Thyroid gland (tissue), 4 donors: ENCODE measurements at regions not wholly inside any gene's neighbourhood (a gene's known extent, or its start where the extent isn't known, plus 50 kb on each side); places are given as distances from the start of the nearest gene placed in this dataset.

Experiments used
- DNase-seq, 2 donors: peaks; one replicate each; pipeline ENCODE4 v3.0.0-alpha.2; 2019
- H3K27ac ChIP-seq, 3 donors: fragments of 200-600 bp; sonication (generic); 1 replicate in 2 of 3; 2 replicates in 1 of 3; pipeline ENCODE4 v1.5.1; 2016 to 2019; ENCODE audit warnings: mild to moderate bottlenecking in 1 of 3, moderate library complexity in 1 of 3
- H3K27me3 ChIP-seq: fragments of 200-600 bp; sonication (generic); one replicate; pipeline ENCODE4 v1.5.1; 2019
- H3K36me3 ChIP-seq, 2 donors: fragments of 200-600 bp; sonication (generic); one replicate each; pipeline ENCODE4 v1.5.1; 2016 to 2019
- H3K4me1 ChIP-seq, 2 donors: fragments of 200-600 bp; sonication (generic); one replicate each; pipeline ENCODE4 v1.5.1; 2017 to 2019
- H3K4me3 ChIP-seq, 3 donors: fragments of 200-600 bp; sonication (generic); replicated peaks in 1 of 3; 1 replicate in 2 of 3; 2 replicates in 1 of 3; pipeline ENCODE4 v1.5.1; 2016; ENCODE audit warnings: mild to moderate bottlenecking in 1 of 3
- H3K9me3 ChIP-seq: fragments of 200-600 bp; sonication (generic); one replicate; pipeline ENCODE4 v1.5.1; 2017
- POLR2A ChIP-seq, 2 donors: fragments of 450-650 bp; IDR thresholded peaks; one replicate each; pipeline ENCODE4 v1.6.1; 2017; ENCODE audit warnings: antibody characterized with exemption in 2 of 2, mild to moderate bottlenecking in 2 of 2, moderate library complexity in 1 of 2
- WGBS, 2 donors: methylation state at CpG; one replicate each; pipeline ENCODE4 v1.1.5; 2017; 5-methylcytosine and 5-hydroxymethylcytosine counted together
- intact Hi-C: fragments of 100-400 bp; cut with DNase I; formaldehyde crosslinking; loops from one replicate; pipeline ENCODE4 v1.15.1; 2023
- TF ChIP-seq, protein P1 (sequence below), 6 experiments: fragments of 200-600 bp in 3 of 6; fragments of 450-650 bp in 3 of 6; sonication (generic) in 3 of 6; IDR thresholded peaks; one replicate each; pipeline ENCODE4 v1.5.1; 2016 to 2019; ENCODE audit warnings: antibody characterized with exemption in 6 of 6, mild to moderate bottlenecking in 2 of 6, inconsistent platforms in 1 of 6, moderate library complexity in 1 of 6

DNA sequence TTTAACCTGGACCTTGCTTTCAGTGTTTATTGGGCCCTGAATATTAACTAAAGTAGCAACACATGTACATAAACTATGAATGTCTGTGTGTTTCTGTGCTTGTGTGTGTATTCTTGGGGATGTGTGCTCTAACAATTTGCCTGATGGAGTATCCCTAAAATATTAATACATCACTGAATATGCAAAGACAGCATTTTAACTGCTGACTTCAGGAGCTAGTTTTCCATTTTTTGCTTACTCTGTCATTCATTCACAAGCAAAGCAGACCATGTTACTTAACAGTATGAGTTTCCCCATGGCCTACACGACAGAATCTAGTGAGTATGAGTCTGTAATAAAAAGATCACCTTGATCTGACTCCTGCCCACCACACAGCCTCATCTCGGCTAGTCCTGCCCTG is 402.8 kb downstream of the BCAT1 start:
- no peaks in the 10 kb centered on the region for H3K9me3 ChIP-seq
- intact Hi-C loops, result no loop called here
- 83 to 85% methylated on average over 2 of the region's 2 CpGs for WGBS, 2 donors

DNA sequence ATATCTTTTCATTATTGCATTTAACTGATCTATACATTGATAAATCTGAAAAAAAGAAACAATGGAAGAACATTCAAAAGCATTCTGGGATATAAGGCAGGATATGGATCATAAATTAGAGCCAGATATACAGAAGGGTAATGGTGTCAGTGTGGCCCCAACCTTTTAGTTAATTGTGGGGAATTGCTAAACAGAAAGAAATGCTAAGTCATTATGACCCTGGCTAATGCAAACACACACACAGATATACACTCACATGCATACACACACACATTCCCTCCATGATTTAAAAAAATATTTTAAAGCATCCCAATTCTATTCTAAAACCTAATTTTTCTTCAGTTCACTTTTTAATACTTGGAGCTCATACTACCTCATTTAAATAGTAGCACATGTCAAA is 404.5 kb downstream of the BCAT1 start:
- peaks cover 5 to 14% of the 10 kb centered on the region in 2 donors for H3K4me1 ChIP-seq
- intact Hi-C loops, result no loop called here
- no peak overlapping the region for H3K27ac ChIP-seq
- H3K27me3 ChIP-seq, result no peaks in the 10 kb centered on the region
- H3K36me3 ChIP-seq, result no peaks in the 10 kb centered on the region
- DNase-seq, result no peak
- no peak overlapping the region for H3K4me3 ChIP-seq
- no peaks in the 10 kb centered on the region for H3K9me3 ChIP-seq
- no peak for TF ChIP-seq POLR2A (IDR thresholded peaks at IDR 0.05)
- TF ChIP-seq, protein P1, sequence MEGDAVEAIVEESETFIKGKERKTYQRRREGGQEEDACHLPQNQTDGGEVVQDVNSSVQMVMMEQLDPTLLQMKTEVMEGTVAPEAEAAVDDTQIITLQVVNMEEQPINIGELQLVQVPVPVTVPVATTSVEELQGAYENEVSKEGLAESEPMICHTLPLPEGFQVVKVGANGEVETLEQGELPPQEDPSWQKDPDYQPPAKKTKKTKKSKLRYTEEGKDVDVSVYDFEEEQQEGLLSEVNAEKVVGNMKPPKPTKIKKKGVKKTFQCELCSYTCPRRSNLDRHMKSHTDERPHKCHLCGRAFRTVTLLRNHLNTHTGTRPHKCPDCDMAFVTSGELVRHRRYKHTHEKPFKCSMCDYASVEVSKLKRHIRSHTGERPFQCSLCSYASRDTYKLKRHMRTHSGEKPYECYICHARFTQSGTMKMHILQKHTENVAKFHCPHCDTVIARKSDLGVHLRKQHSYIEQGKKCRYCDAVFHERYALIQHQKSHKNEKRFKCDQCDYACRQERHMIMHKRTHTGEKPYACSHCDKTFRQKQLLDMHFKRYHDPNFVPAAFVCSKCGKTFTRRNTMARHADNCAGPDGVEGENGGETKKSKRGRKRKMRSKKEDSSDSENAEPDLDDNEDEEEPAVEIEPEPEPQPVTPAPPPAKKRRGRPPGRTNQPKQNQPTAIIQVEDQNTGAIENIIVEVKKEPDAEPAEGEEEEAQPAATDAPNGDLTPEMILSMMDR (IDR thresholded peaks at IDR 0.05), result no peak

More for the DNA sequence above, 402.8 kb downstream of the BCAT1 start:
- Histone ChIP-seq H3K27me3 (no peaks in the 10 kb centered on the region), H3K4me1 (peaks cover 0 to 5% of the 10 kb centered on the region in 2 donors), H3K4me3 (no peak overlapping the region), H3K27ac (no peak overlapping the region), H3K36me3 (no peaks in the 10 kb centered on the region)
- TF ChIP-seq POLR2A (IDR thresholded peaks at IDR 0.05), result no peak
- TF ChIP-seq, protein P1 (IDR thresholded peaks at IDR 0.05), result no peak
- DNase-seq, result no peak

DNA sequence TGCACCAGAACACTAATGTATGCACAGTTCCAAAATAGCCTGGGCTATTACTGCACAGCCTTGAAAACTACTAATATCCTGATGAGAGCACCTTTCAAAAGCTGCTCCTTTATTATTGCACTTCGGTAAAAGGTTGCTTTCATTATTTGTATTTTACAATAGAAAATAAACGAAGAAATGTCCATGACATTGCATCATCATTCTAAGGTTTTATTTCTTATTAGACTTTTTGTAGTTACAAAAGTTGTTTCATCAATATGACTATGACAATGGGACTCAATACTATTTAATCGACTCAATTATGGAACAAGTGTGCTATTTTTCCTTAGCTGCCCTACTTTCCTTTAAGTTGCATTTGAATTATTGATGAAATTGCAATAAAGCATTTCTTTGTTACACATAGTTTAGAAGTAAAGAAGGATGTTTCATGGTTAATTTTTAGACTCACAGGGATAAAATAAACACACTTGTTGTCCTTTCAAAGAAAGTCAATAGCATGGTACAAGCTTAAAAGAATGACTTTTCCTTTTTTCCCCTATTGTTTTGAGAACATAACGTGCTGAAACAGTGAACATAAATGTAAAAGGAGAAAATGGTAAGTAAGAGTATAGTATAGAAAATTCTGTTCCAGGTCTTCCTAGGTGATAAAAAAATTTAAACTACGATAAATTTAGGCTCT is 407.6 kb downstream of the BCAT1 start:
- no peaks in the 10 kb centered on the region for H3K9me3 ChIP-seq
- 77 to 80% methylated on average over 5 of the region's 5 CpGs for WGBS, 2 donors
- H3K36me3 ChIP-seq, result no peaks in the 10 kb centered on the region
- H3K4me1 ChIP-seq, result peaks cover 26 to 33% of the 10 kb centered on the region in 2 donors
- no peak overlapping the region for H3K4me3 ChIP-seq
- intact Hi-C loops, result no loop called here
- H3K27ac ChIP-seq, result no peak overlapping the region
- DNase-seq, result no peak
- no peak for TF ChIP-seq POLR2A (IDR thresholded peaks at IDR 0.05)
- TF ChIP-seq, protein P1 (IDR thresholded peaks at IDR 0.05), result no peak
- H3K27me3 ChIP-seq, result no peaks in the 10 kb centered on the region

DNA sequence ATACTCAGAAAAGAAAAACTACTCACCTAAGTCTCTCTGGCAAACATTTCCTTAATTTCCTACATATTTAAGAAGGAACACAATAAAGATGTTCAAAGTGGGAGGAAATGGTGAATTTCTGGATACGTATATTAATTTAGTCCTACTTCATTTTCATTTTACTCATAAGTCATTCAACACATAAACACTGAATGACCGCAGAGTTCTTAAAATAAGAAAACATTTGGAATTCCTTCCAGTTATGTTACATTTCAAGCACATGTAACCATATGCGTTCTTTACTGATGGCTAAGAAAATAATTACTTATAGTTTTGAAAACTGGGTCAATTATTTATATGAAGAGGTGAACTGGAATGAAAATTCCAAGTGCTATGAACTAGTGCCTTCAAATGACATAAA is 409.3 kb downstream of the BCAT1 start:
- Histone ChIP-seq H3K9me3 (no peaks in the 10 kb centered on the region), H3K4me3 (no peak overlapping the region), H3K4me1 (peaks cover 43 to 45% of the 10 kb centered on the region in 2 donors), H3K36me3 (no peaks in the 10 kb centered on the region), H3K27me3 (no peaks in the 10 kb centered on the region), H3K27ac (peak overlapping the region; percentile 82 to 86 (median 83))
- WGBS, 2 donors, result 89 to 90% methylated on average over 3 of the region's 3 CpGs
- intact Hi-C loops, result no loop called here
- no peak for DNase-seq
- TF ChIP-seq, protein P1 (IDR thresholded peaks at IDR 0.05), result no peak
- TF ChIP-seq POLR2A (IDR thresholded peaks at IDR 0.05), result no peak

DNA sequence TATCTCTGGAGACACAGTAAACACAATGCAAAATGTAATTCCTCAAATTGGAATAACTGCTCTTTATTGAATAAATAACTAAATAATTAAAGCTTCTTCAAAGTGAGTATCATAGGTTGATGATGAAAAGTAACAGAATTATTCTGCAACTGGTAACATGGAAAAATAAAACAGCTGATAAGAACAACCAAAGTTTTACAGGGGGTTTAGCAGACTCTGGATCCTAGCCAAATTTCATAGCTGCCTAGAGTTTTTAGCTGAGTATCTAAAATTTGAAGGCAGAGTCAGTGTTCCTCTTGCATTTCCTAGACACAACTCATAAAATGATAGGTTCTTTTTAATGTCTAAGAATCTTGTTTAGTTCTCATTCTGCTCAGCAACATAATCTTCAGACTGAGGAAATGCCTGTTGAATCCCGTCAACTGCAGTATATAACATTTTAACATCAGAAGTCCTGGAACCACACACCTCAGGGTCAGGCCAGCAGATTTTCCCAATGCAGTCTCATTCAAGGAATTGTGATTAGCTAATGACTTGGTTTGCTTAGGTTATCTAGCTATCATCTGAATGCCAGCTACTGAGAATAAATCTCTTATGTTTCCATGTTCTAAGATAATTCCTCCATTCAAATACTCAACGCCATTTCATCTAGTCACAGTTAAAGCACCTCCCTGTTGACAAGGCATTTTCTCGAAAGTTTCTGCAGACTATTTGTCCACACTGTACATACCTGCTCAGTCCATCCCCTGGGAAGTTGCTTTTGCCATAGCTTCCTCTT is 411.6 kb downstream of the BCAT1 start:
- Histone ChIP-seq H3K4me3 (no peak overlapping the region), H3K36me3 (no peaks in the 10 kb centered on the region), H3K4me1 (peaks cover 45 to 46% of the 10 kb centered on the region in 2 donors), H3K9me3 (no peaks in the 10 kb centered on the region), H3K27me3 (no peaks in the 10 kb centered on the region), H3K27ac (peak overlapping the region; percentile 82 to 86 (median 83))
- no peak for DNase-seq
- no peak for TF ChIP-seq POLR2A (IDR thresholded peaks at IDR 0.05)
- TF ChIP-seq, protein P1 (IDR thresholded peaks at IDR 0.05), result no peak
- 73 to 78% methylated on average over 3 of the region's 3 CpGs for WGBS, 2 donors
- intact Hi-C loops, result no loop called here
